ENCODE measurements at regions not wholly inside any gene's neighbourhood (a gene's known extent, or its start where the extent isn't known, plus 50 kb on each side); places are given as distances from the start of the nearest gene placed in this dataset.

DNA sequence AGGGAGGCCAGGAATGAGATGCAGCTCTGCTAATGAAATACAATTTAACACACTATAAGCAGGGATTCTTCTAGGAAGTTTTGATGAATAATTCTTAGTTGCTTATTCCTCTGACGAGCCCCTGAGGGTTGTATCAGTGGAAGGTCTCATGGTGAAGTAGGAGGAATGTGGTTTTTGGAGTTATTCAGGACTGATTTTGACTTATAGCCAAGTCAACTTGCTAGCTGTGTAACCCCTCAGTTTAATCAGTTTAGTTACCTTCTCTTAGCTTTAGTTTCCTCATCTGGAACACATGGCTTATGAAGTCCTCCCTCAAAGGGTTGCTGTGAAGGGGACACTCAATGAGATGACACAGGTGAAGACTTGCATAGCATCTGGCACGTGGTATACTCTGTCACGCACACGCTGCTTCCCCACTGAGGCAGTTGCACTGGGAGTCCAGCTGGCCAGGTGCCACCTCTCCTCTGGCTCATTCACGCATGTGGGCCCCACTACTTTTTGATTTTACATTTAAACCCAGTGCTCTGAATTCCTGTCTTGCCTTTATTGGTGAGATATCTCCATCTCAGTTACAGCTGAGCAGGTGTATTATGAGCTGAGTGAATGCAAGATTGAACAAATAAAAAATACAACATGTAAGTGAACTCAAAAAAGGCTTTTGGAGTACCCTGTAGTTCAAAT, 415.0 kb downstream of the ARHGEF28 start:
- ChIA-PET CTCF (interaction anchor here (1.6 to 1.7 kb wide), 2 partner anchors 12 to 13 kb away, joined by 4 to 5 read pairs; no protein-coding TSS in a partner anchor), POLR2A (no interaction called here)
- TF ChIP-seq, protein P1, sequence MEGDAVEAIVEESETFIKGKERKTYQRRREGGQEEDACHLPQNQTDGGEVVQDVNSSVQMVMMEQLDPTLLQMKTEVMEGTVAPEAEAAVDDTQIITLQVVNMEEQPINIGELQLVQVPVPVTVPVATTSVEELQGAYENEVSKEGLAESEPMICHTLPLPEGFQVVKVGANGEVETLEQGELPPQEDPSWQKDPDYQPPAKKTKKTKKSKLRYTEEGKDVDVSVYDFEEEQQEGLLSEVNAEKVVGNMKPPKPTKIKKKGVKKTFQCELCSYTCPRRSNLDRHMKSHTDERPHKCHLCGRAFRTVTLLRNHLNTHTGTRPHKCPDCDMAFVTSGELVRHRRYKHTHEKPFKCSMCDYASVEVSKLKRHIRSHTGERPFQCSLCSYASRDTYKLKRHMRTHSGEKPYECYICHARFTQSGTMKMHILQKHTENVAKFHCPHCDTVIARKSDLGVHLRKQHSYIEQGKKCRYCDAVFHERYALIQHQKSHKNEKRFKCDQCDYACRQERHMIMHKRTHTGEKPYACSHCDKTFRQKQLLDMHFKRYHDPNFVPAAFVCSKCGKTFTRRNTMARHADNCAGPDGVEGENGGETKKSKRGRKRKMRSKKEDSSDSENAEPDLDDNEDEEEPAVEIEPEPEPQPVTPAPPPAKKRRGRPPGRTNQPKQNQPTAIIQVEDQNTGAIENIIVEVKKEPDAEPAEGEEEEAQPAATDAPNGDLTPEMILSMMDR (IDR thresholded peaks at IDR 0.05; ENCODE audit: control extremely low read depth, extremely low read depth, low read depth, missing control alignments) = no peak
- no peak for DNase-seq (ENCODE audit: extremely low spot score)

DNA sequence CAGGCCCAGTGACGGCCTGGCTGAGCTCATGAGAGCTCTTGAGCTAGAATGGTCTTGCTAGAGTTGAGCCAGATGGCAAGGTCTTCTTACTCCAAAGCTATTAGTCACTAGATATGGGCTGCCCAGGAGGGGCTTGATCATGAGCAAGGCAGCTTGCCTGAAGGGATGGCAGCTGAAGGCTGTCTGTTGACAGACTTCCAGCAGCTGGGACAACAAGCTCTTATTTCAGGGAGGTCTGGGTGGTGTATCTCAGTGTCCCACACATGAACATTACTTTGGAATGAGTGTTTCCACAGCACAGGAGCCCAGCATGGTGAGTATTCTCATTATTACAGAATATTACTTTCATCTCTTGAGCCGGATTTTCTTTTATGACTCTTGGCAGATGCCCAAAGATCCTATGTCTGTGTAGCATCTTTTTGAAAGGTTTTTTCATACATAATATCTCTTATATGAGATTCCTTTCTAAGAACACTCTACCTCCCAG, 414.1 kb downstream of the ARHGEF28 start:
- POLR2A ChIA-PET = no interaction called here
- DNase-seq (ENCODE audit: extremely low spot score) = no peak
- TF ChIP-seq, protein P1 (IDR thresholded peaks at IDR 0.05; ENCODE audit: control extremely low read depth, extremely low read depth, low read depth, missing control alignments) = no peak
- CTCF ChIA-PET = interaction anchor here (1.6 to 1.7 kb wide), 2 partner anchors 12 to 13 kb away, joined by 4 to 5 read pairs; no protein-coding TSS in a partner anchor

- CTCF ChIA-PET = interaction anchor here (1.9 kb wide), 1 partner anchor 10 kb away, joined by 7 read pairs; no protein-coding TSS in a partner anchor
- TF ChIP-seq, protein P1 (IDR thresholded peaks at IDR 0.05; ENCODE audit: control extremely low read depth, extremely low read depth, low read depth, missing control alignments) = no peak
- DNase-seq (ENCODE audit: extremely low spot score) = no peak
- POLR2A ChIA-PET = no interaction called here
Observed at GRCh38 chr5:74037321-74037720, 411.3 kb downstream of the ARHGEF28 start.

GRCh38 chr5:74035521-74035937, 409.5 kb downstream of the ARHGEF28 start:
- ChIA-PET POLR2A (no interaction called here), CTCF (no interaction called here)
- TF ChIP-seq, protein P1 (IDR thresholded peaks at IDR 0.05; ENCODE audit: control extremely low read depth, extremely low read depth, low read depth, missing control alignments) = peak; percentile 34
- peak; percentile 29 for DNase-seq (ENCODE audit: extremely low spot score)

DNA sequence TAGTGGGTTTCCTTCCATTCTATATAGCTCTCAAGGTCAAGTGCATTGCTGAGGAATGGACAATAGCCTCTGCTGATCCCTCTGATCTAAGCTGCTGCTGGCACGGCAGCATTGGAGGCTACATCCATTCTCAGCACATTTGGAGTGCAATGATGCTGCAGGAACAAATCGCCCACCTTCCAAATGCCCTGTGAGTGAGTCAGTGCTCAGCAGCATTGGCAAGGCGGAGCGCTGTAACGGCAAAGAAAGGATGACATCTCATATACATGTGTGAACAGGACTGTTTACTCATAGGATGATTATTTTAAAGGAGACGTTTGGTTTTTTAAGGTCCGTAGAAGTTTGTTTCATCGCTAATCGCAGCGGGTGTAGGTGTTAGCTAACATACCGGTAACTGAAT, 408.7 kb downstream of the ARHGEF28 start:
- POLR2A ChIA-PET = no interaction called here

DNA sequence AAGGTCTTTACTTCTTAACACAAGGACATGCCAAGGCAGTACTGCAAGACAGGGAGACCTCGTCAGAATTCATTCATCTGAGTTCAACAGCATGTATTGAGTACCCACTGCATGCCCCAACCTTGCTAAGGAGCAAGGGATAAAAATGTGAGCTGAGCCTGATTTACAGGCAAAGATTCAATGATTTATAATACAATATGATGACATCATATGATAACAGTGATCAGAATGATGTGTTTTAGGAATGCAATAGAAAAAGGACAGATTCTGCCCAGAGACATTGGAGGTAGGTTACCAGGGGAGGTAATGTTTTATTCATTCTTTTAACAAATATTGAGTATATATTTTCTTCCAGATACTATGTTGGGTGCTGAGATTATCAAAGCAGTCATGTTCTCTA, 406.6 kb downstream of the ARHGEF28 start:
- POLR2A ChIA-PET = no interaction called here
- TF ChIP-seq, protein P1 (IDR thresholded peaks at IDR 0.05; ENCODE audit: control extremely low read depth, extremely low read depth, low read depth, missing control alignments) = no peak
- DNase-seq (ENCODE audit: extremely low spot score) = no peak
- CTCF ChIA-PET = interaction anchor here (0.7 to 1.2 kb wide), 2 partner anchors 22 to 617 kb away, joined by 3 to 5 read pairs; no protein-coding TSS in a partner anchor

More for the DNA sequence above, 408.7 kb downstream of the ARHGEF28 start:
- DNase-seq (ENCODE audit: extremely low spot score) = no peak
- CTCF ChIA-PET = interaction anchor here (0.7 kb wide), 1 partner anchor 18 kb away, joined by 4 read pairs; no protein-coding TSS in a partner anchor
- TF ChIP-seq, protein P1 (IDR thresholded peaks at IDR 0.05; ENCODE audit: control extremely low read depth, extremely low read depth, low read depth, missing control alignments) = no peak

Data from GM10248 (cell line).